HG03571 (cell line): ENCODE measurements at regions not wholly inside any gene's neighbourhood (a gene's known extent, or its start where the extent isn't known, plus 50 kb on each side); places are given as distances from the start of the nearest gene placed in this dataset.

Experiments used
- ATAC-seq: cut with Tn5 transposase; IDR thresholded peaks from one replicate; pipeline ENCODE4 v1.9.1; 2021; ENCODE audit not compliant: unreplicated experiment

GRCh38 chr2:120863146-120863545 is 127.5 kb downstream of the GLI2 start:
- ATAC-seq, result no peak

- ATAC-seq, result no peak
Observed at GRCh38 chr2:120863661-120864320, 128.1 kb downstream of the GLI2 start.

GRCh38 chr2:120864981-120865380 is 129.3 kb downstream of the GLI2 start:
- ATAC-seq, result no peak

- ATAC-seq, result no peak
Observed at GRCh38 chr2:120865656-120866055, 130.0 kb downstream of the GLI2 start.

- no peak for ATAC-seq
Observed at GRCh38 chr2:120866071-120866470, 130.4 kb downstream of the GLI2 start.

GRCh38 chr2:120866483-120867140 is 130.9 kb downstream of the GLI2 start:
- no peak for ATAC-seq

GRCh38 chr2:120867290-120868241 is 131.9 kb downstream of the GLI2 start:
- no peak for ATAC-seq

GRCh38 chr2:120868366-120868765 is 132.7 kb downstream of the GLI2 start:
- no peak for ATAC-seq

- no peak for ATAC-seq
Observed at GRCh38 chr2:120869036-120869729, 133.5 kb downstream of the GLI2 start.

- ATAC-seq, result no peak
Observed at GRCh38 chr2:120869730-120870466, 134.2 kb downstream of the GLI2 start.

GRCh38 chr2:120870467-120870788 is 134.8 kb downstream of the GLI2 start:
- no peak for ATAC-seq

GRCh38 chr2:120871016-120871635 is 135.5 kb downstream of the GLI2 start:
- no peak for ATAC-seq

- no peak for ATAC-seq
Observed at GRCh38 chr2:120871881-120872620, 136.4 kb downstream of the GLI2 start.

- ATAC-seq, result no peak
Observed at GRCh38 chr2:120873958-120874887, 138.6 kb downstream of the GLI2 start.

- ATAC-seq, result no peak
Observed at GRCh38 chr2:120874888-120875275, 139.2 kb downstream of the GLI2 start.

GRCh38 chr2:120875431-120875830 is 139.8 kb downstream of the GLI2 start:
- ATAC-seq, result no peak

- ATAC-seq, result no peak
Observed at GRCh38 chr2:120876526-120877280, 141.0 kb downstream of the GLI2 start.

GRCh38 chr2:120877409-120877808 is 141.7 kb downstream of the GLI2 start:
- ATAC-seq, result no peak
